Transverse colon (tissue), 4 donors: ENCODE measurements at regions not wholly inside any gene's neighbourhood (a gene's known extent, or its start where the extent isn't known, plus 50 kb on each side); places are given as distances from the start of the nearest gene placed in this dataset.

Experiments
- DNase-seq: peaks from one replicate; pipeline ENCODE4 v3.0.0-alpha.2; 2019
- H3K27ac ChIP-seq, 4 donors: fragments of 200-600 bp; sonication (generic); 2 replicates each; pipeline ENCODE4 v1.5.1; 2016 to 2018; ENCODE audit warnings: inconsistent platforms in 4 of 4
- H3K27me3 ChIP-seq: fragments of 200-600 bp; sonication (generic); 2 replicates; pipeline ENCODE4 v1.5.1; 2017; ENCODE audit warnings: inconsistent platforms
- H3K36me3 ChIP-seq, 4 donors: fragments of 200-600 bp; sonication (generic); 2 replicates each; pipeline ENCODE4 v1.5.1; 2017 to 2019; ENCODE audit warnings: inconsistent platforms in 4 of 4
- H3K4me1 ChIP-seq, 4 donors: fragments of 200-600 bp; sonication (generic); 2 replicates each; pipeline ENCODE4 v1.5.1; 2017 to 2020; ENCODE audit warnings: inconsistent platforms in 4 of 4
- H3K4me3 ChIP-seq, 4 donors: fragments of 200-600 bp; sonication (generic); 1 replicate in 1 of 4; 2 replicates in 3 of 4; pipeline versions ENCODE4 v1.5.1 to v1.6.1; 2017 to 2019; ENCODE audit warnings: inconsistent platforms in 4 of 4
- H3K9me3 ChIP-seq, 2 donors: fragments of 200-600 bp; sonication (generic); 2 replicates each; pipeline ENCODE4 v1.5.1; 2017 to 2019; ENCODE audit warnings: inconsistent platforms in 2 of 2
- CTCF ChIP-seq, 5 experiments: fragments of 200-600 bp in 3 of 5; fragments of 450-650 bp in 2 of 5; sonication (generic) in 3 of 5; IDR thresholded peaks; 1 replicate in 2 of 5; 2 replicates in 3 of 5; pipeline ENCODE4 v1.5.1; 2016 to 2017; ENCODE audit warnings: antibody characterized with exemption in 5 of 5, inconsistent platforms in 3 of 5, mild to moderate bottlenecking in 2 of 5, moderate library complexity in 1 of 5
- EP300 ChIP-seq: sonication (generic); formaldehyde crosslinking; IDR thresholded peaks from one replicate; pipeline ENCODE4 v1.6.1; 2017; ENCODE audit warnings: antibody characterized with exemption, low read depth
- POLR2A ChIP-seq: fragments of 450-650 bp; IDR thresholded peaks from one replicate; pipeline ENCODE4 v1.6.1; 2016; ENCODE audit warnings: antibody characterized with exemption, mild to moderate bottlenecking, moderate library complexity
- POLR2AphosphoS5 ChIP-seq, 3 donors: sonication (generic); formaldehyde crosslinking; IDR thresholded peaks; one replicate each; pipeline ENCODE4 v1.6.1; 2016; ENCODE audit warnings: antibody characterized with exemption in 3 of 3
- WGBS, 2 donors: methylation state at CpG; one replicate each; pipeline ENCODE4 v1.1.5; 2018; ENCODE audit warnings: low coverage in 1 of 2; 5-methylcytosine and 5-hydroxymethylcytosine counted together
- in situ Hi-C, 4 donors: fragments of 200-750 bp; cut with MboI; loops; one replicate each; pipeline versions ENCODE4 v1.15.0 to v1.15.1; 2017; ENCODE audit warnings: low sequenced_read_pairs in 3 of 4, low pct_ligation_motif_present in 1 of 4, low pct_unique_long_range_greater_than_20kb in 1 of 4
- intact Hi-C: fragments of 100-400 bp; cut with DNase I; formaldehyde crosslinking; loops from one replicate; pipeline ENCODE4 v1.15.1; 2023; ENCODE audit warnings: low total_unique reads

- intact Hi-C loops (no loop called here), in situ Hi-C loops (no loop called here)
- Histone ChIP-seq H3K27ac (no peak overlapping the region), H3K9me3 (no peaks in the 10 kb centered on the region), H3K4me1 (no peaks in the 10 kb centered on the region), H3K27me3 (no peaks in the 10 kb centered on the region), H3K36me3 (no peaks in the 10 kb centered on the region), H3K4me3 (no peak overlapping the region)
- TF ChIP-seq POLR2AphosphoS5 (IDR thresholded peaks at IDR 0.05) (no peak), CTCF (IDR thresholded peaks at IDR 0.05) (no peak), EP300 (no peak), POLR2A (no peak)
- DNase-seq, result no peak
- WGBS, 2 donors, result 80 to 98% methylated on average over 1 to 2 of the region's 2 CpGs
These were observed 80.5 kb upstream of the AFF3 start for GRCh38 chr2:100222844-100223243.

- H3K27ac ChIP-seq, result no peak overlapping the region
- WGBS, 2 donors, result 87 to 89% methylated on average over 3 of the region's 3 CpGs
These were observed 76.2 kb upstream of the AFF3 start for GRCh38 chr2:100218552-100218951.

GRCh38 chr2:100217323-100217722 lies 74.9 kb upstream of the AFF3 start:
- 96% methylated on average over 6 of the region's 6 CpGs; no CpG with 5 or more reads in 1 of the 2 donors for WGBS, 2 donors
- Histone ChIP-seq H3K36me3 (no peaks in the 10 kb centered on the region), H3K4me3 (no peak overlapping the region), H3K27ac (no peak overlapping the region), H3K4me1 (peaks cover 15 to 20% (median 19%) of the 10 kb centered on the region in 4 donors), H3K9me3 (no peaks in the 10 kb centered on the region), H3K27me3 (no peaks in the 10 kb centered on the region)
- in situ Hi-C loops, result no loop called here
- intact Hi-C loops, result no loop called here
- TF ChIP-seq POLR2AphosphoS5 (IDR thresholded peaks at IDR 0.05) (no peak), POLR2A (no peak), CTCF (IDR thresholded peaks at IDR 0.05) (no peak), EP300 (no peak)
- DNase-seq, result no peak

More at GRCh38 chr2:100218552-100218951, 76.2 kb upstream of the AFF3 start:
- DNase-seq, result no peak
- no peaks in the 10 kb centered on the region for H3K9me3 ChIP-seq
- no peaks in the 10 kb centered on the region for H3K27me3 ChIP-seq
- intact Hi-C loops, result no loop called here
- TF ChIP-seq CTCF (IDR thresholded peaks at IDR 0.05) (no peak), POLR2A (no peak), POLR2AphosphoS5 (IDR thresholded peaks at IDR 0.05) (no peak), EP300 (no peak)
- H3K36me3 ChIP-seq, result no peaks in the 10 kb centered on the region
- H3K4me1 ChIP-seq, result peaks cover 11 to 15% (median 13%) of the 10 kb centered on the region in 4 donors
- H3K4me3 ChIP-seq, result no peak overlapping the region
- in situ Hi-C loops, result no loop called here

GRCh38 chr2:100216015-100216414 lies 73.6 kb upstream of the AFF3 start:
- whole genome bisulfite sequencing, 2 donors, result 79% methylated on average over 5 of the region's 5 CpGs; no CpG with 5 or more reads in 1 of the 2 donors
- no peak for DNase-seq
- H3K4me3 ChIP-seq, result no peak overlapping the region
- intact Hi-C loops, result no loop called here
- no peak for TF ChIP-seq EP300
- no peak for TF ChIP-seq CTCF (IDR thresholded peaks at IDR 0.05)
- no peak for TF ChIP-seq POLR2A
- no peak for TF ChIP-seq POLR2AphosphoS5 (IDR thresholded peaks at IDR 0.05)
- H3K9me3 ChIP-seq, result no peaks in the 10 kb centered on the region
- in situ Hi-C loops, result no loop called here
- H3K4me1 ChIP-seq, result peaks cover 15 to 20% (median 19%) of the 10 kb centered on the region in 4 donors
- H3K27ac ChIP-seq, result peak overlapping the region in 3 of 4 donors; percentile 67 to 74 (median 74)
- H3K36me3 ChIP-seq, result no peaks in the 10 kb centered on the region
- no peaks in the 10 kb centered on the region for H3K27me3 ChIP-seq
